ENCODE measurements at regions not wholly inside any gene's neighbourhood (a gene's known extent, or its start where the extent isn't known, plus 50 kb on each side); places are given as distances from the start of the nearest gene placed in this dataset.
"Not testable (repeated sequence)": the region's sequence is repeated elsewhere in the genome, so short reads cannot be mapped to it uniquely, and the experiment has no call there.

GRCh38 chr7:98727146-98727709, 110.1 kb downstream of the NPTX2 start:
- intact Hi-C loops (cut with micrococcal nuclease), result no loop called here

GRCh38 chr7:98728555-98728954, 111.5 kb downstream of the NPTX2 start:
- intact Hi-C loops (cut with micrococcal nuclease), result no loop called here

- intact Hi-C loops (cut with micrococcal nuclease), result no loop called here
Observed at GRCh38 chr7:98729121-98729520, 112.0 kb downstream of the NPTX2 start.

GRCh38 chr7:98730326-98730725, 113.2 kb downstream of the NPTX2 start:
- intact Hi-C loops (cut with micrococcal nuclease), result no loop called here

GRCh38 chr7:98731651-98732050, 114.6 kb downstream of the NPTX2 start:
- intact Hi-C loops (cut with micrococcal nuclease), result no loop called here

- intact Hi-C loops (cut with micrococcal nuclease), result loop anchor here (1.0 kb wide), 1 partner anchor 108 kb away; no protein-coding TSS in a partner anchor
Observed at GRCh38 chr7:98733036-98733435, 116.0 kb downstream of the NPTX2 start.

GRCh38 chr7:98735801-98736200, 118.7 kb downstream of the NPTX2 start:
- intact Hi-C loops (cut with micrococcal nuclease), result no loop called here

- intact Hi-C loops (cut with micrococcal nuclease), result not testable (repeated sequence)
Observed at GRCh38 chr7:98736461-98736860, 119.4 kb downstream of the NPTX2 start.

GRCh38 chr7:98737176-98737575, 120.1 kb downstream of the NPTX2 start:
- intact Hi-C loops (cut with micrococcal nuclease), result no loop called here

- intact Hi-C loops (cut with micrococcal nuclease), result no loop called here
Observed at GRCh38 chr7:98740643-98741042, 123.6 kb downstream of the NPTX2 start.

- intact Hi-C loops (cut with micrococcal nuclease), result loop anchor here (1.0 to 5.0 kb wide), 2 partner anchors 96 to 313 kb away; no protein-coding TSS in a partner anchor
Observed at GRCh38 chr7:98745722-98746318, 124.0 kb downstream of the TMEM130 start.

- intact Hi-C loops (cut with micrococcal nuclease), result loop anchor here (5.0 kb wide), 1 partner anchor 94 kb away; no protein-coding TSS in a partner anchor
Observed at GRCh38 chr7:98748090-98748489, 121.7 kb downstream of the TMEM130 start.

- intact Hi-C loops (cut with micrococcal nuclease), result no loop called here
Observed at GRCh38 chr7:98753176-98753575, 116.6 kb downstream of the TMEM130 start.

- intact Hi-C loops (cut with micrococcal nuclease), result no loop called here
Observed at GRCh38 chr7:98753989-98754479, 115.8 kb downstream of the TMEM130 start.

GRCh38 chr7:98755138-98755898, 114.5 kb downstream of the TMEM130 start:
- intact Hi-C loops (cut with micrococcal nuclease), result no loop called here

- intact Hi-C loops (cut with micrococcal nuclease), result no loop called here
Observed at GRCh38 chr7:98758157-98758556, 111.7 kb downstream of the TMEM130 start.

GRCh38 chr7:98760201-98760651, 109.6 kb downstream of the TMEM130 start:
- intact Hi-C loops (cut with micrococcal nuclease), result no loop called here

- intact Hi-C loops (cut with micrococcal nuclease), result no loop called here
Observed at GRCh38 chr7:98761225-98761624, 108.6 kb downstream of the TMEM130 start.

- intact Hi-C loops (cut with micrococcal nuclease), result no loop called here
Observed at GRCh38 chr7:98762620-98763019, 107.2 kb downstream of the TMEM130 start.

- intact Hi-C loops (cut with micrococcal nuclease), result no loop called here
Observed at GRCh38 chr7:98763441-98763840, 106.4 kb downstream of the TMEM130 start.

- intact Hi-C loops (cut with micrococcal nuclease), result no loop called here
Observed at GRCh38 chr7:98764946-98765345, 104.9 kb downstream of the TMEM130 start.

- intact Hi-C loops (cut with micrococcal nuclease), result not testable (repeated sequence)
Observed at GRCh38 chr7:98770085-98770484, 99.7 kb downstream of the TMEM130 start.
